NT2/D1 (cell line): ENCODE measurements at regions not wholly inside any gene's neighbourhood (a gene's known extent, or its start where the extent isn't known, plus 50 kb on each side); places are given as distances from the start of the nearest gene placed in this dataset.

Experiments
- SUZ12 ChIP-seq: IDR thresholded peaks from 2 replicates; pipeline ENCODE4 v1.6.1; 2011; ENCODE audit not compliant: insufficient read length, insufficient read depth; ENCODE audit errors: extremely low read depth
- YY1 ChIP-seq: IDR thresholded peaks from 2 replicates; pipeline ENCODE4 v1.6.1; 2011; ENCODE audit not compliant: insufficient read length, insufficient read depth

GRCh38 chr4:117699595-117699994 lies 334.7 kb upstream of the NDST3 start:
- TF ChIP-seq YY1 (no peak), SUZ12 (no peak)
